ENCODE measurements at regions not wholly inside any gene's neighbourhood (a gene's known extent, or its start where the extent isn't known, plus 50 kb on each side); places are given as distances from the start of the nearest gene placed in this dataset.

- FAIRE-seq (no peak), DNase-seq (no peak)
- H3K27me3 ChIP-seq (ENCODE audit: control insufficient read depth, insufficient read depth, low read length): no peaks in the 10 kb centered on the region
- intact Hi-C loops (cut with DNase I): no loop called here
- no peaks in the 10 kb centered on the region for H3K36me3 ChIP-seq (ENCODE audit: control insufficient read depth in 2 of 3, insufficient read depth in 3 of 3, low read length in 3 of 3)
- no peak overlapping the region for H3K4me3 ChIP-seq (ENCODE audit: low read length in 3 of 3)
- H3K27ac ChIP-seq (ENCODE audit: low read depth in 2 of 2, low read length in 2 of 2): no peak overlapping the region
- no peak for TF ChIP-seq CTCF (IDR thresholded peaks at IDR 0.05; ENCODE audit: borderline replicate concordance, extremely low read depth, insufficient read depth)
- peaks cover 0 to 3% (median 0%) of the 10 kb centered on the region in 3 donors for H3K4me1 ChIP-seq (ENCODE audit: control insufficient read depth in 2 of 3, insufficient read depth in 2 of 3, low read depth in 1 of 3, low read length in 3 of 3)
- H3K9ac ChIP-seq (ENCODE audit: low read length in 3 of 3): no peak overlapping the region
- H3K9me3 ChIP-seq (ENCODE audit: control insufficient read depth in 2 of 3, insufficient read depth in 1 of 3, low read length in 3 of 3): no peaks in the 10 kb centered on the region
These were observed 722.1 kb upstream of the CELF2 start for GRCh38 chr10:10295537-10295936.

- intact Hi-C loops (cut with DNase I): no loop called here
- H3K36me3 ChIP-seq (ENCODE audit: control insufficient read depth in 2 of 3, insufficient read depth in 3 of 3, low read length in 3 of 3): no peaks in the 10 kb centered on the region
- no peak for TF ChIP-seq CTCF (IDR thresholded peaks at IDR 0.05; ENCODE audit: borderline replicate concordance, extremely low read depth, insufficient read depth)
- no peaks in the 10 kb centered on the region for H3K4me1 ChIP-seq (ENCODE audit: control insufficient read depth in 2 of 3, insufficient read depth in 2 of 3, low read depth in 1 of 3, low read length in 3 of 3)
- H3K9me3 ChIP-seq (ENCODE audit: control insufficient read depth in 2 of 3, insufficient read depth in 1 of 3, low read length in 3 of 3): no peaks in the 10 kb centered on the region
- FAIRE-seq (no peak), DNase-seq (no peak)
- H3K27ac ChIP-seq (ENCODE audit: low read depth in 2 of 2, low read length in 2 of 2): no peak overlapping the region
- H3K4me3 ChIP-seq (ENCODE audit: low read length in 3 of 3): no peak overlapping the region
- H3K27me3 ChIP-seq (ENCODE audit: control insufficient read depth, insufficient read depth, low read length): no peaks in the 10 kb centered on the region
- no peak overlapping the region for H3K9ac ChIP-seq (ENCODE audit: low read length in 3 of 3)
These were observed 715.0 kb upstream of the CELF2 start for GRCh38 chr10:10302689-10303088.

GRCh38 chr10:10307036-10307435, 710.6 kb upstream of the CELF2 start:
- Histone ChIP-seq H3K27ac (ENCODE audit: low read depth in 2 of 2, low read length in 2 of 2) (no peak overlapping the region), H3K4me3 (ENCODE audit: low read length in 3 of 3) (no peak overlapping the region), H3K9ac (ENCODE audit: low read length in 3 of 3) (no peak overlapping the region), H3K27me3 (ENCODE audit: control insufficient read depth, insufficient read depth, low read length) (no peaks in the 10 kb centered on the region), H3K4me1 (ENCODE audit: control insufficient read depth in 2 of 3, insufficient read depth in 2 of 3, low read depth in 1 of 3, low read length in 3 of 3) (no peaks in the 10 kb centered on the region), H3K36me3 (ENCODE audit: control insufficient read depth in 2 of 3, insufficient read depth in 3 of 3, low read length in 3 of 3) (no peaks in the 10 kb centered on the region), H3K9me3 (ENCODE audit: control insufficient read depth in 2 of 3, insufficient read depth in 1 of 3, low read length in 3 of 3) (no peaks in the 10 kb centered on the region)
- FAIRE-seq (no peak), DNase-seq (no peak)
- intact Hi-C loops (cut with DNase I): no loop called here
- TF ChIP-seq CTCF (IDR thresholded peaks at IDR 0.05; ENCODE audit: borderline replicate concordance, extremely low read depth, insufficient read depth): no peak

- no peak for TF ChIP-seq CTCF (IDR thresholded peaks at IDR 0.05; ENCODE audit: borderline replicate concordance, extremely low read depth, insufficient read depth)
- Histone ChIP-seq H3K9me3 (ENCODE audit: control insufficient read depth in 2 of 3, insufficient read depth in 1 of 3, low read length in 3 of 3) (no peaks in the 10 kb centered on the region), H3K4me3 (ENCODE audit: low read length in 3 of 3) (no peak overlapping the region), H3K27me3 (ENCODE audit: control insufficient read depth, insufficient read depth, low read length) (no peaks in the 10 kb centered on the region), H3K9ac (ENCODE audit: low read length in 3 of 3) (no peak overlapping the region), H3K27ac (ENCODE audit: low read depth in 2 of 2, low read length in 2 of 2) (no peak overlapping the region), H3K36me3 (ENCODE audit: control insufficient read depth in 2 of 3, insufficient read depth in 3 of 3, low read length in 3 of 3) (no peaks in the 10 kb centered on the region), H3K4me1 (ENCODE audit: control insufficient read depth in 2 of 3, insufficient read depth in 2 of 3, low read depth in 1 of 3, low read length in 3 of 3) (no peaks in the 10 kb centered on the region)
- intact Hi-C loops (cut with DNase I): no loop called here
- FAIRE-seq (no peak), DNase-seq (no peak)
These were observed 710.1 kb upstream of the CELF2 start for GRCh38 chr10:10307551-10307950.

Data from kidney (tissue), 13 donors.